Neutrophil (primary cell): ENCODE measurements at regions not wholly inside any gene's neighbourhood (a gene's known extent, or its start where the extent isn't known, plus 50 kb on each side); places are given as distances from the start of the nearest gene placed in this dataset.

ENCODE experiments used
- H3K27ac ChIP-seq: fragments of 200-600 bp; sonication (generic); 2 replicates; pipeline ENCODE4 v1.5.1; 2016; ENCODE audit warnings: mild to moderate bottlenecking, moderate library complexity
- H3K27me3 ChIP-seq: fragments of 200-600 bp; sonication (generic); 2 replicates; pipeline ENCODE4 v1.6.0; 2016; ENCODE audit warnings: mild to moderate bottlenecking
- H3K36me3 ChIP-seq: fragments of 200-600 bp; sonication (generic); 2 replicates; pipeline ENCODE4 v1.5.1; 2017
- H3K4me1 ChIP-seq, 2 experiments: fragments of 200-600 bp in 1 of 2; sonication (generic) in 1 of 2; 1 replicate in 1 of 2; 2 replicates in 1 of 2; pipeline versions ENCODE4 v1.5.1 to v1.6.1; 2013 to 2016; ENCODE audit warnings: low read depth in 1 of 2, low read length in 1 of 2, mild to moderate bottlenecking in 1 of 2, moderate library complexity in 1 of 2; ENCODE audit not compliant: control insufficient read depth in 1 of 2, insufficient read depth in 1 of 2
- H3K4me3 ChIP-seq, 2 experiments: fragments of 200-600 bp in 1 of 2; sonication (generic) in 1 of 2; 1 replicate in 1 of 2; 2 replicates in 1 of 2; pipeline ENCODE4 v1.5.1; 2013 to 2016; ENCODE audit warnings: low read depth in 1 of 2, low read length in 1 of 2, mild to moderate bottlenecking in 1 of 2, moderate library complexity in 1 of 2
- H3K9me3 ChIP-seq: fragments of 200-600 bp; sonication (generic); 2 replicates; pipeline ENCODE4 v1.5.1; 2016
- CTCF ChIP-seq: fragments of 200-600 bp; sonication (generic); IDR thresholded peaks from 2 replicates; pipeline ENCODE4 v1.5.1; 2016; ENCODE audit warnings: antibody characterized with exemption

GRCh38 chr12:67446716-67447115, 177.6 kb downstream of the CAND1 start:
- TF ChIP-seq CTCF, result no peak
- Histone ChIP-seq H3K4me1 (no peaks in the 10 kb centered on the region), H3K27ac (no peak overlapping the region), H3K4me3 (no peak overlapping the region), H3K27me3 (peaks cover 9% of the 10 kb centered on the region), H3K9me3 (no peaks in the 10 kb centered on the region), H3K36me3 (no peaks in the 10 kb centered on the region)

- Histone ChIP-seq H3K4me3 (no peak overlapping the region), H3K27me3 (peaks cover 4% of the 10 kb centered on the region), H3K9me3 (no peaks in the 10 kb centered on the region), H3K27ac (no peak overlapping the region), H3K4me1 (no peaks in the 10 kb centered on the region), H3K36me3 (no peaks in the 10 kb centered on the region)
- no peak for TF ChIP-seq CTCF
Observed at GRCh38 chr12:67447180-67447579, 178.0 kb downstream of the CAND1 start.

DNA sequence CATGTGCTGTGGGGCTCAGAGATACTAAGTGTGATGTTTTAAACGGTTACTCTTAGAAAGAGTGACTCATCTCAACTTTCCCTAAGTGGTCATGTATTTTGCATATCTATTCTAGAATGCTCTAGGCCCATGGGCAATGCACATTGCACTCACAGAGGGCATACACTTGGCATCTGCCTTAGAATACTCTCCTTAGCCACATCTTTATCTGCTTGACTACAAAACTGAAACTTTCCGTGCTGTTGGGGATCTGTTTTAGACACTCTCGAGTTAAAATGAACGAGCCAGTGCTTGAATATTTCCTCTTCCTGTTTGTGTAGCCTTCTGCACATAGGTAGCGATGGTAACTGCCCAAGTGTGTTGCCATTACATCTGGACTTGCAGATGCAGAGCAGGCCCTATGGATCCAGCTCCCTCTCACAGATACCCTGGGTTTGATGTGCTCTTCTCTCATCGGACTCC, 180.5 kb downstream of the CAND1 start:
- Histone ChIP-seq H3K4me3 (no peak overlapping the region), H3K4me1 (no peaks in the 10 kb centered on the region), H3K27me3 (no peaks in the 10 kb centered on the region), H3K9me3 (no peaks in the 10 kb centered on the region), H3K27ac (no peak overlapping the region), H3K36me3 (no peaks in the 10 kb centered on the region)
- TF ChIP-seq CTCF, result no peak

- Histone ChIP-seq H3K4me3 (no peak overlapping the region), H3K27ac (no peak overlapping the region)
- no peak for TF ChIP-seq CTCF
Observed at GRCh38 chr12:67450441-67450840, 181.3 kb downstream of the CAND1 start.

DNA sequence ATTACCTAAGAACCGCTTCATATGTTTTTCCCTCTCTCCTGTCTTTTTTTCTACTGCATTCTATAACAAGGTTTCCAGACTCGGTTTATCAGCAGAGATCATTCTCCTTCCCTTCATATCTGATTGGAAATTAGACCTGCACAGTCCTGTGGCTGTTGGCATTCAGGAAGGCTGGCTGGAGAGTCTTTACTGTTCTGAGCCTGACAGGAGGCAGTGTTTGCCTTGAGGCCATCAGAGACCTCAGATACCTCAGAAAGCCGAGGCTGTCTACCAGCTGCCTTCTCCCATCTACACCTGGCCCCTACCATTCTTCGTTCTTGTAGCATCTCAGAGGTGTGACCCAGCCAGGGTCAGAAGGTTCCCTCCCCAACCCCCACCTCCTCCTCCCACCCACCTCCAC, 182.0 kb downstream of the CAND1 start:
- H3K4me3 ChIP-seq, result no peak overlapping the region
- H3K36me3 ChIP-seq, result no peaks in the 10 kb centered on the region
- no peak overlapping the region for H3K27ac ChIP-seq
- no peak for TF ChIP-seq CTCF
- no peaks in the 10 kb centered on the region for H3K9me3 ChIP-seq
- no peaks in the 10 kb centered on the region for H3K4me1 ChIP-seq
- peaks cover under 1% of the 10 kb centered on the region for H3K27me3 ChIP-seq

More at GRCh38 chr12:67450441-67450840, 181.3 kb downstream of the CAND1 start:
- H3K27me3 ChIP-seq, result no peaks in the 10 kb centered on the region
- no peaks in the 10 kb centered on the region for H3K4me1 ChIP-seq
- no peaks in the 10 kb centered on the region for H3K9me3 ChIP-seq
- no peaks in the 10 kb centered on the region for H3K36me3 ChIP-seq
